Tibial artery (tissue), 4 donors: ENCODE measurements at regions not wholly inside any gene's neighbourhood (a gene's known extent, or its start where the extent isn't known, plus 50 kb on each side); places are given as distances from the start of the nearest gene placed in this dataset.

Source experiments
- DNase-seq, 2 donors: peaks; one replicate each; pipeline ENCODE4 v3.0.0-alpha.2; 2019
- H3K27ac ChIP-seq, 2 donors: fragments of 200-600 bp; sonication (generic) in 1 of 2; 1 replicate in 1 of 2; 2 replicates in 1 of 2; pipeline ENCODE4 v1.5.1; 2018 to 2019; ENCODE audit warnings: mild to moderate bottlenecking in 1 of 2
- H3K27me3 ChIP-seq, 2 donors: fragments of 200-600 bp; sonication (generic) in 1 of 2; one replicate each; pipeline versions ENCODE4 v1.5.1 to v1.6.0; 2016 to 2019
- H3K36me3 ChIP-seq, 3 donors: fragments of 200-600 bp; sonication (generic) in 2 of 3; one replicate each; pipeline ENCODE4 v1.5.1; 2016 to 2019; ENCODE audit warnings: mild to moderate bottlenecking in 2 of 3
- H3K4me1 ChIP-seq, 4 donors: fragments of 200-600 bp; sonication (generic) in 2 of 4; 1 replicate in 3 of 4; 2 replicates in 1 of 4; pipeline ENCODE4 v1.5.1; 2016 to 2019
- H3K4me3 ChIP-seq, 2 donors: fragments of 200-600 bp; sonication (generic) in 1 of 2; 1 replicate in 1 of 2; 2 replicates in 1 of 2; pipeline ENCODE4 v1.5.1; 2018 to 2019; ENCODE audit warnings: mild to moderate bottlenecking in 2 of 2
- H3K9me3 ChIP-seq, 3 donors: fragments of 200-600 bp; sonication (generic) in 1 of 3; one replicate each; pipeline ENCODE4 v1.5.1; 2016 to 2019
- intact Hi-C: fragments of 100-400 bp; cut with DNase I; formaldehyde crosslinking; loops from one replicate; pipeline ENCODE4 v1.15.0; 2023; ENCODE audit warnings: low total_unique reads
- TF ChIP-seq, protein P1 (sequence below), 2 experiments: fragments of 200-600 bp in 1 of 2; fragments of 450-650 bp in 1 of 2; IDR thresholded peaks; one replicate each; pipeline ENCODE4 v1.5.1; 2017 to 2019; ENCODE audit warnings: antibody characterized with exemption in 2 of 2, mild to moderate bottlenecking in 1 of 2, moderate library complexity in 1 of 2

DNA sequence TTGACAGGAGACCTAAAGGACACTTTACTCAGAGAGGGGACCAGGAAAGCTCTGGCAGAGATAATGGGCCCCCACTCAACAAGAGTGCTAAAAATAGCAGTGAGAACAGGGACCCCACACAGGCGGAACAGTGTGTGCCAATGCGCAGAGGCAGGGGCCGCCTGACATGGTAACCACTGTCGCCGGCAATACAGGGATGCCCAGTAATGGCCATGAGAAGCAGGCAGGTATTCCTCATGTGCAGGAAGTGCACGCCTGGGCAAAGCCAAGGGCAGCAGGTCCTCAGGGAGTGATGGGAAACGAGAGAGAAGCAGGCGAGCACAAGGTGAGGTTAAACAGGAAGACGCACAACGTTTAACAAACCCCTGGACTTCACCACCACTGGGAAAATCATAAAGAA lies 757.1 kb downstream of the LIG4 start:
- TF ChIP-seq, protein P1, sequence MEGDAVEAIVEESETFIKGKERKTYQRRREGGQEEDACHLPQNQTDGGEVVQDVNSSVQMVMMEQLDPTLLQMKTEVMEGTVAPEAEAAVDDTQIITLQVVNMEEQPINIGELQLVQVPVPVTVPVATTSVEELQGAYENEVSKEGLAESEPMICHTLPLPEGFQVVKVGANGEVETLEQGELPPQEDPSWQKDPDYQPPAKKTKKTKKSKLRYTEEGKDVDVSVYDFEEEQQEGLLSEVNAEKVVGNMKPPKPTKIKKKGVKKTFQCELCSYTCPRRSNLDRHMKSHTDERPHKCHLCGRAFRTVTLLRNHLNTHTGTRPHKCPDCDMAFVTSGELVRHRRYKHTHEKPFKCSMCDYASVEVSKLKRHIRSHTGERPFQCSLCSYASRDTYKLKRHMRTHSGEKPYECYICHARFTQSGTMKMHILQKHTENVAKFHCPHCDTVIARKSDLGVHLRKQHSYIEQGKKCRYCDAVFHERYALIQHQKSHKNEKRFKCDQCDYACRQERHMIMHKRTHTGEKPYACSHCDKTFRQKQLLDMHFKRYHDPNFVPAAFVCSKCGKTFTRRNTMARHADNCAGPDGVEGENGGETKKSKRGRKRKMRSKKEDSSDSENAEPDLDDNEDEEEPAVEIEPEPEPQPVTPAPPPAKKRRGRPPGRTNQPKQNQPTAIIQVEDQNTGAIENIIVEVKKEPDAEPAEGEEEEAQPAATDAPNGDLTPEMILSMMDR (IDR thresholded peaks at IDR 0.05) = no peak
- Histone ChIP-seq H3K27ac (no peak overlapping the region), H3K9me3 (no peaks in the 10 kb centered on the region), H3K36me3 (no peaks in the 10 kb centered on the region), H3K27me3 (no peaks in the 10 kb centered on the region), H3K4me1 (peaks cover 0 to 56% (median 20%) of the 10 kb centered on the region in 4 donors), H3K4me3 (no peak overlapping the region)
- intact Hi-C loops = no loop called here
- DNase-seq = no peak

DNA sequence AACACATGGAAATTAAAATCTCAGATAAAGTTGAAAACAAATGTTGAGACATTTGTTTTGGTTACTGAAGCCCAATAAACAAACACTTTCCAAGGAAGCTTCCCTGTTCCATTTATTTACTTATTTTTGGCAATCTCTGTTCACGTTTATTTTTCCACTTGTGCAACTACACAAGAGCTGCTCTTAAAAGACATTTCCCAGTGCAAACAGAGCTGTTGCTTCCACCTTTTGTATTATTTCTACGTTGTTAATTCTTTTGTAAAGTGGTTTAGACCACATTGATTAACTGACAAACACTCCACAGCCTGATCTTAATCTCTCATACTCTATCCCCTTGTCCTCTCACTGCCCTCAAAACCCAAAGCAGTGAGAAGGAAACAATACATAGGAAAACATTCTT lies 757.6 kb downstream of the LIG4 start:
- DNase-seq = no peak
- H3K4me1 ChIP-seq = peaks cover 0 to 56% (median 19%) of the 10 kb centered on the region in 4 donors
- H3K9me3 ChIP-seq = no peaks in the 10 kb centered on the region
- H3K4me3 ChIP-seq = no peak overlapping the region
- intact Hi-C loops = no loop called here
- H3K27me3 ChIP-seq = no peaks in the 10 kb centered on the region
- H3K36me3 ChIP-seq = no peaks in the 10 kb centered on the region
- no peak overlapping the region for H3K27ac ChIP-seq
- TF ChIP-seq, protein P1 (IDR thresholded peaks at IDR 0.05) = no peak

DNA sequence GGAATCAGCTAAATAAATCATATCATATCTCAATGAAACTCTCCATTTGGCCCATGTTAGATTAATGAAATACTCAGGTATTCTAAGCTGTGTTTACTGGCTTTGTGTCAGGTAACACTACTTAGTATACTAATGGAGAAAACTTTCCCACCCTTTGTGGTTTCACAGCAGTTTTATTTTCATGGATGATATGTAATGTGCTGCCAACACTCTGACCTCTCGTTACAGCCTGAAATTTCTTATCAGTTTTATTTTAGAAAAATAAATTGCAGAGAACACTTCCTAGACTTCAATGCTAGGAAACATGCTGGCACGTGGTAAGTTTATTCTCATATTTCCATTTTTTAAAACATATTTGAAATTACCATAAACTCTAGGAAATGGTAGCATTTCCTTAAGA lies 758.9 kb downstream of the LIG4 start:
- DNase-seq = no peak
- H3K9me3 ChIP-seq = no peaks in the 10 kb centered on the region
- peaks cover 0 to 48% (median 15%) of the 10 kb centered on the region in 4 donors for H3K4me1 ChIP-seq
- H3K27me3 ChIP-seq = no peaks in the 10 kb centered on the region
- intact Hi-C loops = no loop called here
- TF ChIP-seq, protein P1 (IDR thresholded peaks at IDR 0.05) = no peak
- H3K36me3 ChIP-seq = no peaks in the 10 kb centered on the region
- no peak overlapping the region for H3K27ac ChIP-seq
- H3K4me3 ChIP-seq = no peak overlapping the region

DNA sequence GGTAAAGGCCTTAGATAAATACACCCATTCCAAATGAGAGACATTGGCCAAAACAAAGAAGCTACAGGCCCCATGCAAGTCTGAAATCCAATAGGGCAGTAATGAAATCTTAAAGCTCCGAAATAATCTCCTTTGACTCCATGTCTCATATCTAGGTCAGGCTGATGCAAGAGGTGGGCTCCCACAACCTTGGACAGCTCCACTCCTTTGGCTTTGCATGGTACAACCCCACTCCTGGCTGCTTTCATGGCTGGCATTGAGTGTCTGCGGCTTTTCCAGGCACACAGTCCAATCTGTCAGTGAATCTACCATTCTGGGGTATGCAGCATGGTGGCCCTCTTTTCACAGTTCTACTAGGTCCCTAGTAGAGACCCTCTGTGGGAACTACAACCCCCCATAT lies 762.5 kb downstream of the LIG4 start:
- intact Hi-C loops = no loop called here
- H3K9me3 ChIP-seq = no peaks in the 10 kb centered on the region
- H3K27ac ChIP-seq = no peak overlapping the region
- peaks cover 0 to 25% (median 8%) of the 10 kb centered on the region in 4 donors for H3K4me1 ChIP-seq
- TF ChIP-seq, protein P1 (IDR thresholded peaks at IDR 0.05) = no peak
- H3K36me3 ChIP-seq = no peaks in the 10 kb centered on the region
- no peak overlapping the region for H3K4me3 ChIP-seq
- DNase-seq = no peak
- H3K27me3 ChIP-seq = no peaks in the 10 kb centered on the region

DNA sequence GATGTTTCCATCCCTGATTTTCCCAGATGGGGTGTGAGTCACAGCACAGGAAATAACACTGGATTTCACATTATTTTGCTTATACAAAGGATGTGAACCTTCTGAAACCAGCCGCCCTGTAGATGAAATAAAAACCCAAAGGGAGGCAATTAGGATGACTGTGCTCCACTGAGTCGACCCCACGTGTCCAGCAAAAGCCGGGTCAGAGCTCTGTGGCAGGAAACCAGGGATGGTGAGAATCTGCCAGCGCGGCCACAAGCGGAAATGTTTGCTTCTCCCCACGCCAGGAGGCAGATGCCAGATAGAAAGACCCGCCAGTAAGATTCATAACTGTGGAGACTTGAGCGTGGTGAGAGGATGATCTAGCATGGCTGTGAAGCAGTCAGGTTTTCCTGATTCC lies 764.4 kb downstream of the LIG4 start:
- Histone ChIP-seq H3K4me3 (peak overlapping the region in 1 of 2 donors; percentile 18), H3K9me3 (no peaks in the 10 kb centered on the region), H3K27me3 (no peaks in the 10 kb centered on the region), H3K36me3 (no peaks in the 10 kb centered on the region), H3K4me1 (peaks cover 0 to 17% (median 8%) of the 10 kb centered on the region in 4 donors), H3K27ac (peak overlapping the region; percentile 21 to 29)
- peak in 1 of 2 donors; percentile 45 for DNase-seq
- TF ChIP-seq, protein P1 (IDR thresholded peaks at IDR 0.05) = no peak
- intact Hi-C loops = no loop called here

DNA sequence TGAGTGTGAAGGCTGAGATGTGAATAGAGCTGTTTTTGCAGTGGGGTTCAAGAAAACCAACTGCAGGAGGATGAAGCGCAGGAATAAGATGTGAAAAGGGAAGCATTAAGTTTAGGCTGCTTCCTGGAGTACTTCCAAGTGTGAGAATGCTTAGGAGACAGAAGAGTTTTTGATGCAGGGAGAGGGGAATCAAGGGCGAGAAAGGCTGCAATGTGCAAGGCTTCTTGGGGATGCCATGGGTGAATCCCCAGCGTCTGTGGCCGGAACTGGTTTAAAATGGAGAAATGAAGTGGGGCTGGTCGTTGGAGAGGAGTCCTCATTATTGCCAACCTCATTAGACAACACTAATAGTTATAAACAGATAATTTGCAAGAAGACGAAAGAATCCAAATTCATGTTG lies 764.9 kb downstream of the LIG4 start:
- Histone ChIP-seq H3K36me3 (no peaks in the 10 kb centered on the region), H3K27ac (peak overlapping the region; percentile 21 to 29), H3K27me3 (no peaks in the 10 kb centered on the region), H3K9me3 (no peaks in the 10 kb centered on the region), H3K4me1 (peaks cover 0 to 17% (median 8%) of the 10 kb centered on the region in 4 donors), H3K4me3 (no peak overlapping the region)
- DNase-seq = no peak
- intact Hi-C loops = no loop called here
- TF ChIP-seq, protein P1 (IDR thresholded peaks at IDR 0.05) = no peak
